ENCODE measurements at regions not wholly inside any gene's neighbourhood (a gene's known extent, or its start where the extent isn't known, plus 50 kb on each side); places are given as distances from the start of the nearest gene placed in this dataset.

- Histone ChIP-seq H3K27me3 (ENCODE audit: insufficient read depth, low read length, poor library complexity, severe bottlenecking) (no peaks in the 10 kb centered on the region), H3K27ac (ENCODE audit: low read depth, low read length) (no peak overlapping the region), H3K9me3 (ENCODE audit: low read length) (no peaks in the 10 kb centered on the region), H3K36me3 (ENCODE audit: insufficient read depth, low read length) (no peaks in the 10 kb centered on the region), H3K4me3 (ENCODE audit: low read length) (no peak overlapping the region), H3K4me1 (ENCODE audit: insufficient read depth, low read length) (no peaks in the 10 kb centered on the region)
- no peaks in the 10 kb centered on the region for H3K4me1 Mint-ChIP-seq
- H3K9me3 Mint-ChIP-seq: peaks cover 0 to 3% (median 0%) of the 10 kb centered on the region in 5 donors
- CTCF ChIA-PET: no interaction called here
- H3K27ac Mint-ChIP-seq: no peak overlapping the region
- no peaks in the 10 kb centered on the region for H3K36me3 Mint-ChIP-seq
- DNase-seq: no peak
- H3K27me3 Mint-ChIP-seq: peaks cover 0 to 3% of the 10 kb centered on the region in 2 donors
- POLR2A ChIA-PET: no interaction called here
- H3K4me3 Mint-ChIP-seq: no peak overlapping the region
Measured at GRCh38 chr12:130068741-130069140, 93.5 kb upstream of the FZD10 start.

GRCh38 chr12:130070126-130070611, 92.1 kb upstream of the FZD10 start:
- H3K36me3 ChIP-seq (ENCODE audit: insufficient read depth, low read length): no peaks in the 10 kb centered on the region
- POLR2A ChIA-PET: no interaction called here

GRCh38 chr12:130073721-130074120, 88.5 kb upstream of the FZD10 start:
- H3K27ac ChIP-seq (ENCODE audit: low read depth, low read length): no peak overlapping the region
- peaks cover 2 to 4% of the 10 kb centered on the region in 2 donors for H3K27me3 Mint-ChIP-seq
- no peak overlapping the region for H3K27ac Mint-ChIP-seq
- H3K4me1 Mint-ChIP-seq: no peaks in the 10 kb centered on the region
- no peaks in the 10 kb centered on the region for H3K36me3 ChIP-seq (ENCODE audit: insufficient read depth, low read length)
- H3K4me3 ChIP-seq (ENCODE audit: low read length): no peak overlapping the region
- no peak for DNase-seq
- no peaks in the 10 kb centered on the region for H3K4me1 ChIP-seq (ENCODE audit: insufficient read depth, low read length)
- H3K27me3 ChIP-seq (ENCODE audit: insufficient read depth, low read length, poor library complexity, severe bottlenecking): no peaks in the 10 kb centered on the region
- no peaks in the 10 kb centered on the region for H3K9me3 ChIP-seq (ENCODE audit: low read length)
- CTCF ChIA-PET: no interaction called here
- peak overlapping the region in 1 of 7 donors; percentile 70 for H3K4me3 Mint-ChIP-seq
- POLR2A ChIA-PET: no interaction called here
- peaks cover 0 to 10% (median 3%) of the 10 kb centered on the region in 5 donors for H3K9me3 Mint-ChIP-seq
- no peaks in the 10 kb centered on the region for H3K36me3 Mint-ChIP-seq

More at GRCh38 chr12:130070126-130070611, 92.1 kb upstream of the FZD10 start:
- Mint-ChIP-seq H3K36me3 (no peaks in the 10 kb centered on the region), H3K4me1 (no peaks in the 10 kb centered on the region), H3K27me3 (peaks cover 0 to 3% of the 10 kb centered on the region in 2 donors), H3K9me3 (peaks cover 0 to 6% (median 0%) of the 10 kb centered on the region in 5 donors), H3K4me3 (no peak overlapping the region), H3K27ac (no peak overlapping the region)
- CTCF ChIA-PET: no interaction called here
- H3K4me3 ChIP-seq (ENCODE audit: low read length): no peak overlapping the region
- H3K4me1 ChIP-seq (ENCODE audit: insufficient read depth, low read length): no peaks in the 10 kb centered on the region
- no peaks in the 10 kb centered on the region for H3K27me3 ChIP-seq (ENCODE audit: insufficient read depth, low read length, poor library complexity, severe bottlenecking)
- DNase-seq: no peak
- no peaks in the 10 kb centered on the region for H3K9me3 ChIP-seq (ENCODE audit: low read length)
- H3K27ac ChIP-seq (ENCODE audit: low read depth, low read length): no peak overlapping the region

- no peak for DNase-seq
- H3K4me3 ChIP-seq (ENCODE audit: low read length): no peak overlapping the region
- no peaks in the 10 kb centered on the region for H3K36me3 ChIP-seq (ENCODE audit: insufficient read depth, low read length)
- no peaks in the 10 kb centered on the region for H3K27me3 ChIP-seq (ENCODE audit: insufficient read depth, low read length, poor library complexity, severe bottlenecking)
- peaks cover 0 to 12% (median 3%) of the 10 kb centered on the region in 5 donors for H3K9me3 Mint-ChIP-seq
- no peaks in the 10 kb centered on the region for H3K4me1 ChIP-seq (ENCODE audit: insufficient read depth, low read length)
- H3K36me3 Mint-ChIP-seq: no peaks in the 10 kb centered on the region
- CTCF ChIA-PET: no interaction called here
- H3K4me1 Mint-ChIP-seq: no peaks in the 10 kb centered on the region
- POLR2A ChIA-PET: no interaction called here
- peak overlapping the region in 1 of 8 donors; percentile 47 for H3K27ac Mint-ChIP-seq
- no peak overlapping the region for H3K27ac ChIP-seq (ENCODE audit: low read depth, low read length)
- H3K4me3 Mint-ChIP-seq: no peak overlapping the region
- peaks cover 2 to 4% of the 10 kb centered on the region in 2 donors for H3K27me3 Mint-ChIP-seq
- no peaks in the 10 kb centered on the region for H3K9me3 ChIP-seq (ENCODE audit: low read length)
Measured at GRCh38 chr12:130074661-130075406, 87.4 kb upstream of the FZD10 start.

GRCh38 chr12:130075497-130076076, 86.7 kb upstream of the FZD10 start:
- H3K27me3 ChIP-seq (ENCODE audit: insufficient read depth, low read length, poor library complexity, severe bottlenecking): no peaks in the 10 kb centered on the region
- ChIA-PET POLR2A (no interaction called here), CTCF (no interaction called here)
- Mint-ChIP-seq H3K9me3 (peaks cover 0 to 12% (median 3%) of the 10 kb centered on the region in 5 donors), H3K36me3 (no peaks in the 10 kb centered on the region), H3K4me1 (no peaks in the 10 kb centered on the region), H3K27me3 (peaks cover 2 to 4% of the 10 kb centered on the region in 2 donors), H3K4me3 (no peak overlapping the region), H3K27ac (no peak overlapping the region)
- H3K9me3 ChIP-seq (ENCODE audit: low read length): no peaks in the 10 kb centered on the region
- no peak overlapping the region for H3K4me3 ChIP-seq (ENCODE audit: low read length)
- H3K36me3 ChIP-seq (ENCODE audit: insufficient read depth, low read length): no peaks in the 10 kb centered on the region
- H3K27ac ChIP-seq (ENCODE audit: low read depth, low read length): no peak overlapping the region
- H3K4me1 ChIP-seq (ENCODE audit: insufficient read depth, low read length): no peaks in the 10 kb centered on the region
- no peak for DNase-seq

GRCh38 chr12:130076126-130076525, 86.1 kb upstream of the FZD10 start:
- Histone ChIP-seq H3K27me3 (ENCODE audit: insufficient read depth, low read length, poor library complexity, severe bottlenecking) (no peaks in the 10 kb centered on the region), H3K4me3 (ENCODE audit: low read length) (no peak overlapping the region), H3K9me3 (ENCODE audit: low read length) (no peaks in the 10 kb centered on the region), H3K36me3 (ENCODE audit: insufficient read depth, low read length) (no peaks in the 10 kb centered on the region), H3K4me1 (ENCODE audit: insufficient read depth, low read length) (no peaks in the 10 kb centered on the region), H3K27ac (ENCODE audit: low read depth, low read length) (no peak overlapping the region)
- ChIA-PET CTCF (no interaction called here), POLR2A (no interaction called here)
- no peak for DNase-seq
- H3K27ac Mint-ChIP-seq: no peak overlapping the region
- peaks cover 0 to 12% (median 3%) of the 10 kb centered on the region in 5 donors for H3K9me3 Mint-ChIP-seq
- no peaks in the 10 kb centered on the region for H3K4me1 Mint-ChIP-seq
- H3K36me3 Mint-ChIP-seq: no peaks in the 10 kb centered on the region
- H3K4me3 Mint-ChIP-seq: no peak overlapping the region
- H3K27me3 Mint-ChIP-seq: peaks cover 2 to 4% of the 10 kb centered on the region in 2 donors

- Mint-ChIP-seq H3K4me3 (no peak overlapping the region), H3K27ac (no peak overlapping the region), H3K27me3 (peaks cover 0 to 4% of the 10 kb centered on the region in 2 donors), H3K4me1 (no peaks in the 10 kb centered on the region), H3K36me3 (no peaks in the 10 kb centered on the region), H3K9me3 (peaks cover 0 to 12% (median 3%) of the 10 kb centered on the region in 5 donors)
- H3K9me3 ChIP-seq (ENCODE audit: low read length): no peaks in the 10 kb centered on the region
- H3K4me3 ChIP-seq (ENCODE audit: low read length): no peak overlapping the region
- no peak overlapping the region for H3K27ac ChIP-seq (ENCODE audit: low read depth, low read length)
- no peak for DNase-seq
- H3K36me3 ChIP-seq (ENCODE audit: insufficient read depth, low read length): no peaks in the 10 kb centered on the region
- no peaks in the 10 kb centered on the region for H3K4me1 ChIP-seq (ENCODE audit: insufficient read depth, low read length)
- POLR2A ChIA-PET: no interaction called here
- no peaks in the 10 kb centered on the region for H3K27me3 ChIP-seq (ENCODE audit: insufficient read depth, low read length, poor library complexity, severe bottlenecking)
- CTCF ChIA-PET: no interaction called here
Measured at GRCh38 chr12:130076752-130077151, 85.5 kb upstream of the FZD10 start.

- ChIA-PET CTCF (no interaction called here), POLR2A (no interaction called here)
Measured at GRCh38 chr12:130078852-130079251, 83.4 kb upstream of the FZD10 start.

More at GRCh38 chr12:130078852-130079251, 83.4 kb upstream of the FZD10 start:
- no peaks in the 10 kb centered on the region for H3K4me1 ChIP-seq (ENCODE audit: insufficient read depth, low read length)
- no peaks in the 10 kb centered on the region for H3K27me3 ChIP-seq (ENCODE audit: insufficient read depth, low read length, poor library complexity, severe bottlenecking)
- Mint-ChIP-seq H3K27ac (no peak overlapping the region), H3K4me3 (no peak overlapping the region), H3K27me3 (peaks cover 0 to 7% of the 10 kb centered on the region in 2 donors), H3K4me1 (no peaks in the 10 kb centered on the region), H3K9me3 (peaks cover 0 to 12% (median 3%) of the 10 kb centered on the region in 5 donors), H3K36me3 (no peaks in the 10 kb centered on the region)
- H3K36me3 ChIP-seq (ENCODE audit: insufficient read depth, low read length): no peaks in the 10 kb centered on the region
- H3K4me3 ChIP-seq (ENCODE audit: low read length): no peak overlapping the region
- H3K27ac ChIP-seq (ENCODE audit: low read depth, low read length): no peak overlapping the region
- no peaks in the 10 kb centered on the region for H3K9me3 ChIP-seq (ENCODE audit: low read length)
- no peak for DNase-seq

Data from CD8-positive, alpha-beta memory T cell (primary cell).